ENCODE measurements at regions not wholly inside any gene's neighbourhood (a gene's known extent, or its start where the extent isn't known, plus 50 kb on each side); places are given as distances from the start of the nearest gene placed in this dataset.
"Not testable (repeated sequence)": the region's sequence is repeated elsewhere in the genome, so short reads cannot be mapped to it uniquely, and the experiment has no call there.

DNA sequence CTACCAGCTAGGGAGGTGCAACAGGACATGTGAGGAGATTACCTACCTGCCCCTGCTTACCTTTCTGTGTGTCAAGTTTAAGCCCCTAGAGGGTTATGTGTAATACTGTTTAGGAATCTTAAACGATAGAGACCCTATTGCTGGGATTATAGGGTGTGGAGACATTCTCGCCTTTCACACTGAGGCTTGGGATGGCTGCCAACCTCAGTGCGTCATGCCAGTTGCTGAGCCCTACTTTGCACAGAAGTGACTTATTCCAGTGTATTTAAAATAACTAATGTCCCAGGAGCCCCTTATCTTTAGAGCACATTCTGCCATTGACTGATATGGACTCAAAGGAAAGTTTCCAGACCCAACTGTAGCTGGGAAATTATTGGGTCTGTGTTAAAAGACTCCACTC is 76.6 kb upstream of the XPA start:
- DNase-seq = no peak

DNA sequence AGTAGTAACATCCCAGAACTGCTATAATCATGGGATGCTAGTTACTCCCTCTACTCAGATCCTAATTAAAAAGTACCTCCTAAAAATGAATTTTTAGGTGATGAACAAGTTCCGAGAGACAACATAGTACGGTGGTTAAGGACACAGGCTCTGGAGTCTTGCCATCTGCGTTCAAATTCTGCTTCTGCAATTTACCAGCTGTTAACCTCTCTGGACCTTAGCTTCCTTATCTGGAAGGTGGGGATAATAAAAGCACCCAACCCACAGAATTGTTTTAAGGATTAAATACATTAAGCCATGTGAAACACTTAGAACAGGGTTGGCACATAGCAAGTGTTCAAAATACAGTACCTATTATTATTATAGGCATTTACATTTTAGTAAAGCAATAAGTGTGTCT is 77.5 kb upstream of the XPA start:
- DNase-seq = no peak

DNA sequence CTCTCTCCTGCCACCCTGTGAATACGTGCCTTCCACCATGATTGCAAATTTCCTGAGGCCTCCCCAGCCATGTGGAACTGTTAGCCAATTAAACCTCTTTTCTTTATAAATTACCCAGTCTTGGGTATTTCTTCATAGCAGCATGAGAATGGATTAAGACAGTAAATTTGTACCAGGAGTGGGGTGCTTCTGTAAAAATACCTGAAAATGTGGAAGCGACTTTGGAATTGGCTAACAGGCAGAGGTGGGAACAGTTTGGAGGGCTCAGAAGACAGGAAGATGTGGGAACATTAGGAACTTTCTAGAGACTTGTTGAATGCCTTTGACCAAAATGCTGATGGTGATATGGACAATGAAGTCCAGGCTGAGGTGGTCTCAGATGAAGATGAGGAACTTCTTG is 74.3 kb upstream of the FOXE1 start:
- DNase-seq = not testable (repeated sequence)

DNA sequence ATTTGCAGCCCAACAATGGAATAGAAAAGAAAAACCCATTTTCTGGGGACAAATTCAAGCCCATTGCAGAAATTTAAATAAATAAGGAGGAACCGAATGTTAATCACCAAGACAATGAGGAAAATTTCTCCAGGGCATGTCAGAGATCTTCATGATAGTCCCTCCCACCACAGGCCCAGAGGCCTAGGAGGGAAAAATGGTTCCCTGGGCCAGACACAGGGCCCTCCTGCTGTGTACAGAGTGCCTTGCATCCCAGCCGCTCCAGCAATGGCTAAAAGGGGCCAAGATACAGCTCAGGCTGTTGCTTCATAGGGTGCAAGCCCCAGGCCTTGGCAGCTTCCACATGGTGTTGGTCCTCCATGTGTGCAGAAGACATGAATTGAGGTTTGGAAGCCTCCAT is 73.4 kb upstream of the FOXE1 start:
- DNase-seq = no peak

DNA sequence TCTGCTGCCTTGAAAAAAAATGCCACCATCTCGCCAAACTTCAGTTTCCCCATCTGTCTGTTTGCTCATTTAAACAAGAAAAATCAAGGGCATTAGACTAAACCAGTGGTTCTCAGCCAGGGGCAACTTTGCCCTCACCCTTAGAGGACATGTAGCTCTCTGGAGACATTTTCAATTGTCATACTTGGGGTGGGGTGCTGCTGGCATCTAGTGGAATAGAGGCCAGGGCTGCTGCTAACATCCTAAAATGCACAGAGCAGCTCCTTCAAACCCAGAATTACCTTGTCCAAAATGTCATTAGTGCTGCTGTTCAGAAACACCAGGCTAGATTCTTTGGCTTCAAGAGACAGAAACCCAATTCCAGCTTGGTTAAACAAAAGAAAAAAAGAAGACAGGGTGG is 71.1 kb upstream of the FOXE1 start:
- no peak for DNase-seq

DNA sequence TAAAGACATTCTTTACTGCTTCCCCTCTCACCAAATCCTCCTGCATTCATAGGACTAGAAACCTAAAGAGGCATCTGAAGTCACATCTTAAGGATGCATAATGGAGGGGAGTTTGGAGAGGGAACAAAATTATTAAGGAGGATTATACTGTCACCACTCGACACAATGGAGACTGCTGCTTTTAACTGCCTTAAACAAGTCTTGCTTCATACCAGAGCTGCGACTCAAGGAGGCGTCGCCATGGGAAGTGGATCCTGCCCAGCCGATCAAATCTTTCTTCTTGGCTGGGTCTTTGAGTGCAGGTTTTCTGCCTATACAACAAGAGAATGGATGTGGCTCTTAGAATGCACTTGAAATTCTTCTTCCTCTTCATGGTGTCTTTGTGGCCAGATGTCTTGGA is 66.7 kb upstream of the FOXE1 start:
- no peak for DNase-seq

DNA sequence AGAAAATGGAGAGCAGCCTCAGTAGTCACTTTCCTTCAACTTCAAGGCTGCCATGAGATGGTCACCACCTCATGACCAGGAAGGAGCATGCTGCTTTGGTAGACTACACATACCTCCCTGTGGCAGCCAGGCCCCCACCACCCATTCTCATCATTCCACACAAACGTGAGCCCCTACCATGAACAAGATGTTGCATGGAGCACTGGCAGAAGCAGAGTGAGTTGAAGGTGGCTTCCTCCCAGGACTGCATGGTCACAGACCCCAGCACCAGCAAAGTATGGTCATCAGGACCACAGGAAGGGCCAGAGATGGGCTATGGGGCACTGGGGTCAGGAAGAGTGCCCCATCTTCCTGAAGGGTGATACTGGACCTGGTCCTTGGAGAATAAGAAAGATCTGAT is 65.5 kb upstream of the FOXE1 start:
- DNase-seq = no peak

DNA sequence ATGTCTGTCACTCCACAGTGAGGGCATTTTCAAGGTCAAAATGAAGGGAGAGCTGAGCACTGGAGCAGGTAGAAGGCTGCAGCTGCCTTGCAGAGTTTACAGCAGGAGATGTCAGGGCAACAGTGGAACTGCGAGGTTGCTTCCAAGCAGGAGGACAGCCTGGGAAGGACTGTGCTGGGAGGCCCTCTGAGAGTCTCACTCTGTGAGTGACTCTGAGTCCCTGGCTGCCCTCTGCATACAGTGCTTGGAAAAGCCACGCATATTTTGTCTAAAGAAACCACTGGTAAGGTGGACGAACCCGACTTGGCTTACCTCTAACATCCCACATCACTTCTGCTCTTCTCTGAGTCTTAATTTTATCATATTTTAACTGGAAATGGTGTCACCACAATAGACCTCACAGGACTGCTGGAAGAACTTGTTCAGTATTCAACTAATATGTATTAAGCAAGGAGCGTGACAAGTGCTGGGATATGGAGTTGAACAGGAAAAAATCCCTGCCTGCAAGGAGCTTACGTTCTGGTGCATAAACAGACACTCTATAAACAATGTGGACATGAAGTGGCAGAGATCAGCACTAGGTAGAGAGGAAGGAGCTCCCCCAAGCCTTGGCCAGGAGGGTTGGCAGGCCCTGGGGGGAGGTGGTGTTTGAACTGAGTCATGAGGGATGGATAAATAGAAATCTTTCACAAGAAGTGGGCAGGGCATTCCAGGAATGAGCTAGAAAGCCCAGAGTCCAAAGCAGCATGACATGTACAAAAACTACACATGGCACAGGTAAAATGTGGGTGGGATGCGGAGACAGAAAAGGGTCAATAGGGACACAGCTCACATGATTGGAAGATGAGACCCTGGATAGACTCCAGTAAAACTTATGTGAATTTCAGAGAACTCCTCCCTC is 64.0 kb upstream of the FOXE1 start:
- DNase-seq = no peak

DNA sequence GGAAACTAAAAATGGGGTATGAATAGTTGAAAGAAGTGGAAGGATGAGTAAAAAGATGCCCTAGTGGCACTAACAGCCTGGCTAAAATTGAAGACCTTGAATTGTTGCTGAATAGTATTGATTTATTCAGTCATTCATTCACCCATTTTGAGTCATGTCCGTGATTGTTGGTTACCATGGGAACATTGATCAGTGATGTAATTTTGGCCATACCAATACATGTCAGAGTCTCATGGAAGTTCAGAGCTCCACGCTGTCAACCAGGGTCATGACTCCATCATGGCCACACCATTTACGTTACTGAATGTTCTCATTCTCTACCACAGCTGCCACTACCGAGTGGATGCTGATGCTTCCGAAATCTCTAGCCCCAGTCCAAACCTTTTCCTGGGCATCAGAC is 62.5 kb upstream of the FOXE1 start:
- no peak for DNase-seq

DNA sequence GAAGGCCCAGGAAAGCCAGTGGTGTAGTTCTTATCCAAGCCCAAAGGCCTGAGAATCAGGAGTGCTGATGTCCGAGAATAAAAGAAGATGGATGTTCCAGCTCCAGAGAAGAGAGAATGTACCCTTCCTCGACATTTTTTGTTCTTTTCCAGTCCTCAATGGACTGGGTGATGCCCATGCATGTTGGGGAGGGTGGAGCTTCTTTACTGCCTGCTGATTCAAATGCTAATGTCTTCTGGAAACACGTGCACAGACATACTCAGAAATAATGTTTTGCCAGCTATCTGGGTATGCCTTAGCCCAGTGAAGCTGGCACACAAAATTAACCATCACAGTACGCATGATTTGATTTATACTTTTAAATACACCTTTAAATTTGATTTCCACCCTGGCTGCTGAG is 61.5 kb upstream of the FOXE1 start:
- no peak for DNase-seq

DNA sequence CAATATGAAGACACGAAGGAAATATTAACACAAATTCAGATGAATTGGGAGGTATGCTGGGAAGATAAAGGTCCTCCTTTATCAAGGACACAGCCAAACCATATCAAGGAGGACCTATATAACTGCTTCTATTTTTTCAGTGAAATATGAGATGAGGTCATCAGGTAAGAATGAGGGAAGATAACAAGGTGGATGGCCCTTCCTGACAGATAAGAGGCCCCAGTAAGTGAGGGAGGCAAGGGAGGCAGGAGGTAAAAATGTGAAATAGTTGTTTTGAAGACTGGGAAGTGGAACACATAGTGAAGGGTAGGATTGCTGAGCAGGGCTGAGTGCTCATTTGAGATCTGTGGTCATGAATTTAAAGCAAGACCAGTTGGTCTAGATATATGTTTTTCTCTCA is 60.0 kb upstream of the FOXE1 start:
- DNase-seq = no peak

DNA sequence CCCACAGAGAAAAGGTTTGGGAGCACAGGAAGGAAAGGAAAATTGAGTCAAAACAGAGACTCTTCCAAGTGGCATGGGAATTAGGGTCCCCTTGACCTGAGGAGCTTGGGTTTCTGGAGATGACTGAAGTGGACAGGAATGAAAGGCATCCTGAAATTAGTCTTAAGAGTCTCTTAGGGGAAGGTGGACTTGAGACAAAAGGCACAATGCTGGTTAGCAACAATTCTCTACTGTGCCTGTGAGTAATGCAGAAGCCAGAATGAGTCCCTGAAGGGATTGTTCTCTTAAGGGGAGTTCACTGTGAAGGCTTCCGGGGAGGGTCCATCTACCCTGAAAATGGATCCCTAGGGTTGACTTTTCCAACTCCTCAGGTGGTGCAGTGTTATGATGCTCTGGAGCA is 58.4 kb upstream of the FOXE1 start:
- DNase-seq = no peak

DNA sequence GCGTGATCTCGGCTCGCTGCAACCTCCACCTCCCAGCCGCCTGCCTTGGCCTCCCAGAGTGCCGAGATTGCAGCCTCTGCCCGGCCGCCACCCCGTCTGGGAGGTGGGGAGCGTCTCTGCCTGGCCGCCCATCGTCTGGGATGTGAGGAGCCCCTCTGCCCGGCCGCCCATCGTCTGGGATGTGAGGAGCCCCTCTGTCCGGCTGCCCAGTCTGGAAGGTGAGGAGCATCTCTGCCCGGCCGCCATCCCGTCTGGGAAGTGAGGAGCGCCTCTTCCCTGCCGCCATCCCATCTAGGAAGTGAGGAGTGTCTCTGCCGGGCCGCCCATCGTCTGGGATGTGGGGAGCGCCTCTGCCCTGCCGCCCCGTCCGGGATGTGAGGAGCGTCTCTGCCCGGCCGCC is 56.9 kb upstream of the FOXE1 start:
- DNase-seq = not testable (repeated sequence)

DNA sequence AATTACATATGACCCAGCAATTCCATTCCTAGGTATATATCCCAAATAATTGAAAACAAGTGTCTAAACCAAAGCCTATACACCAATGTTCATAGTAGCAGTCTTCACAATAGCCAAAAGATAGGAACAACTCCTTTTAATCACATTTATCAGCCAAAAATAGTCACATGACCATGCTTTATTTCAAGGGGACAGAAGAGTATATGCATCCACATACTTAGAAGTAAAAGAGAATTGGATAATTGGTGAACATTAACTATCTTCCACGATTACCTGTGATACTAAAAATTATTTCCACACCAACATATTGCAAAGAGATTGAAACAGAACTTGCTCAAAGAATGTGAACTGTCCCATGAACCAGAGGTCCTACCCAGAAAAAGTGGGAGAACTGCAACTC is 51.8 kb upstream of the FOXE1 start:
- DNase-seq = no peak

DNA sequence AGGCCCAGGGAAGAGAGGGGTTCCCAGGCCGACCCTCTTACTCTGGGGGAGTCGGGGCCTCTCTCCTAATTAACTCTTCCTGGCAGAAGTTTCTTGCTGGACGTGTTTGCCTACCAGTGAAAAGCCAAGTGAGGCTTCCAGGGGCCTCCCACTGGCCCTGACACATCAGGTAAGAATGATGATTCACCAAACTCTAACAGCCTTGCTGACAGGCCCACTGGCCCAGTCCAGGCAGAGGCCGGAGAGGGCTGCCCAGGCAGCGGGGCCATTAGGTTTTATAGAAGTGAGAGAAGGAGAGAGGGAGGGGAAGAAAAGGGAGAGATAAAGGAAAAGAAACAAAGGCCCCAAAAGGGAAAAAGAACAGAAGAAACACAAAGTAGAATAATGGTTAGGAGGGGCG is 50.8 kb upstream of the FOXE1 start:
- no peak for DNase-seq

DNA sequence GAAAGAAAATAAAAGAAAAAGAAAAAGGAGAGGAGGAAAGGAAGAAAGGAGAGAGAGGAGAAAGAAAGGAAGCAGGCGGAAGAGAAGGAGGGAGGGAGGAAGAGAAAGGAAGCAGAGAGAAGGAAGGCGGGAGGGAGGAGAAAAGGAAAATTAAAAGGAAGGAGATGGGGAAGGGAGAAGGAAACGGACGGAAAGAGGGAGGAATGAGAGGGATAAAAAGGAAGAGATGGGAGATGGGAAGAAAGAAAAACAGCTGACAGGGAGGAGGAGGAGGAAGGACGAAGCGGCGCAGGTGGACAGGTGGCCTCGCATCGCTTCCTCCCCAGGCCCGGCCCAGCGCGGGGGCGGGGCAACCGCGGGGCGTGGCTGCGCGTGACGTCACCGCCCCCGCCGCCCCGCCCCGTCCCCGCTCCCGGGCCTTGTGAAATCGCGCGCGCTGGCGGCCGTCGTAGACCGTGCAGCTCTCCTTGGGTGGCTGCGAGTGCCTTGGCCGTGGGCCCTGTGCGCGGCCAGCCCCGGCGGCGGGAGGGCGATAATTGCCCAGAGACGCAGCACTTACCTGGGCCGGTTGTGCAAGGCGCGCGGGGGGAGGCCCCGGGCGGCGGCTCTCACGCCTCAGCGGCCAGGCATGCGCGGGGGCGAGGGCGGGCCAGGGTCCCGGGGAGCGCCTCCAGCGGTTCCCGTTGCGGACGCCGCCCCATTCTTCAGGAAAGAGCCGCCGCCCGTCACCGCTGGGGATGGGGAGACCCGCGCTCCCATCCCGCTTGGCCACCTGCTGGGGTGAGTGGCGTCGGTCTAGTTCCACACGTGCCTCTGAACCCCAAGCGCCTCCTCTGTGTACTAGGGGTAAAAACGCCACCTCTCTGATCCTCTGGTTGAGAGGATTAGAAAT is 49.6 kb upstream of the FOXE1 start:
- DNase-seq = peak; percentile 32
